Gastrocnemius medialis (tissue), 4 donors: ENCODE measurements at regions not wholly inside any gene's neighbourhood (a gene's known extent, or its start where the extent isn't known, plus 50 kb on each side); places are given as distances from the start of the nearest gene placed in this dataset.

Source experiments
- POLR2A ChIP-seq, 2 donors: fragments of 450-650 bp; IDR thresholded peaks; one replicate each; pipeline ENCODE4 v1.6.1; 2017; ENCODE audit warnings: antibody characterized with exemption in 2 of 2, mild to moderate bottlenecking in 2 of 2, moderate library complexity in 2 of 2
- TF ChIP-seq, protein P1 (sequence below), 5 experiments: fragments of 450-650 bp in 3 of 5; fragments of 200-600 bp in 2 of 5; sonication (generic) in 2 of 5; IDR thresholded peaks in 4 of 5; conservative IDR thresholded peaks in 1 of 5; 1 replicate in 4 of 5; 2 replicates in 1 of 5; pipeline ENCODE4 v1.5.1; 2016 to 2019; ENCODE audit warnings: antibody characterized with exemption in 5 of 5, mild to moderate bottlenecking in 3 of 5, moderate library complexity in 3 of 5

DNA sequence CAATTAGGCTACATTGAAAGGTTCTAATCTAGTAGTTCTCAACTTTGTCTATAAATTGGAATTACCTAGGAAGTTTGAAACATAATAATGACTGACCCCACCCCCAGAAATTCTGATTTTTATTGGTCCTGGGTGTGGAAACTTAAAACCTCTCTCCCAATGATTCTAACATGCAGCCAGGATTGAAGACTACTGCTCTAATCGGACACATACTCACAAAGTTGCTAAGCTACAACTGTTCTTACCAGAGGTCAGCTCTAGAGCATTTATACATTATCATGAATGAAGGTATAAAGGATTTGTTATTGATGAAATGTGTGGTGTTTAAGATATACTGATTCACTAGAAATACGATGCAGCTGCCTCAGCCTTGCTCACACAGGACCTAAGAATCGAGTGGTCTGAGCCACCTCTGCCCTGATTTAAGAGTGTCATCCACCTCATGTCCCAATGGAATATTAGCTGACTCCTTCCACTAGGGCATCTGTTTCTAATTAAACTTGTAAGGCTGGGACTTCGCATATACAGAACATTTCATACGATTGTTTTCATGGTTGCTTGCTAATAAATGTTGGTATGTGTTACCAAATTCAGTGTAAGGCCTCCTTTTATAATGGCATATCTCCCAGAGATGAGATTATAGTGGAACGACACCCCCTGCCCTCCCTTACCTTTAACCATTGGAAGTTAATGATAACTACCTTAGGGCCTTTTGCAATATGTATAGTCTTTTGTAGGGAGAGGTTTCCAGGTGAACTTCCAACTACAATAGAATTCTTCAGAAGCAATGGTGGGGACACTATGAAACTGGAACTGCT is 410.8 kb upstream of the PDE3A start:
- TF ChIP-seq, protein P1, sequence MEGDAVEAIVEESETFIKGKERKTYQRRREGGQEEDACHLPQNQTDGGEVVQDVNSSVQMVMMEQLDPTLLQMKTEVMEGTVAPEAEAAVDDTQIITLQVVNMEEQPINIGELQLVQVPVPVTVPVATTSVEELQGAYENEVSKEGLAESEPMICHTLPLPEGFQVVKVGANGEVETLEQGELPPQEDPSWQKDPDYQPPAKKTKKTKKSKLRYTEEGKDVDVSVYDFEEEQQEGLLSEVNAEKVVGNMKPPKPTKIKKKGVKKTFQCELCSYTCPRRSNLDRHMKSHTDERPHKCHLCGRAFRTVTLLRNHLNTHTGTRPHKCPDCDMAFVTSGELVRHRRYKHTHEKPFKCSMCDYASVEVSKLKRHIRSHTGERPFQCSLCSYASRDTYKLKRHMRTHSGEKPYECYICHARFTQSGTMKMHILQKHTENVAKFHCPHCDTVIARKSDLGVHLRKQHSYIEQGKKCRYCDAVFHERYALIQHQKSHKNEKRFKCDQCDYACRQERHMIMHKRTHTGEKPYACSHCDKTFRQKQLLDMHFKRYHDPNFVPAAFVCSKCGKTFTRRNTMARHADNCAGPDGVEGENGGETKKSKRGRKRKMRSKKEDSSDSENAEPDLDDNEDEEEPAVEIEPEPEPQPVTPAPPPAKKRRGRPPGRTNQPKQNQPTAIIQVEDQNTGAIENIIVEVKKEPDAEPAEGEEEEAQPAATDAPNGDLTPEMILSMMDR (IDR thresholded peaks at IDR 0.05 in 4 of 5, conservative IDR thresholded peaks at IDR 0.05 in 1 of 5), result no peak
- TF ChIP-seq POLR2A (IDR thresholded peaks at IDR 0.05), result no peak
